ENCODE measurements at regions not wholly inside any gene's neighbourhood (a gene's known extent, or its start where the extent isn't known, plus 50 kb on each side); places are given as distances from the start of the nearest gene placed in this dataset.

GRCh38 chr1:70916034-70916427, 131.6 kb downstream of the PTGER3 start:
- Histone ChIP-seq H3K4me2 (no peak overlapping the region), H3K4me1 (replicated peaks; ENCODE audit: insufficient read depth) (no peaks in the 10 kb centered on the region), H3K27me3 (ENCODE audit: insufficient read depth, low read depth) (no peaks in the 10 kb centered on the region), H3K4me3 (no peak overlapping the region), H3K9me2 (ENCODE audit: insufficient read depth) (no peaks in the 10 kb centered on the region), H3K36me3 (ENCODE audit: low read depth) (no peaks in the 10 kb centered on the region), H4K20me1 (ENCODE audit: insufficient read depth) (no peaks in the 10 kb centered on the region), H3K9me3 (ENCODE audit: insufficient read depth, low read depth) (no peaks in the 10 kb centered on the region), H3K79me2 (ENCODE audit: low read depth) (no peaks in the 10 kb centered on the region), H2AFZ (no peak overlapping the region), H3F3A (ENCODE audit: insufficient read depth, low read depth) (no peaks in the 10 kb centered on the region), H3K27ac (no peak overlapping the region)
- no peak for DNase-seq
- POLR2A ChIA-PET (ENCODE audit: unreplicated experiment), result no interaction called here
- no TSS peak for BruUV-seq (replicated peaks)
- CTCF ChIA-PET, result no interaction called here
- intact Hi-C loops (cut with micrococcal nuclease; ENCODE audit: unreplicated experiment), result no loop called here
- TF ChIP-seq CTCF (conservative IDR thresholded peaks at IDR 0.05), result no peak
- TF ChIP-seq EZH2 (IDR thresholded peaks at IDR 0.05; ENCODE audit: low read depth), result no peak

- CTCF ChIA-PET, result no interaction called here
These were observed 127.8 kb downstream of the PTGER3 start for GRCh38 chr1:70919706-70920323.

More at GRCh38 chr1:70919706-70920323, 127.8 kb downstream of the PTGER3 start:
- POLR2A ChIA-PET (ENCODE audit: unreplicated experiment), result interaction anchor here (0.7 kb wide), 1 partner anchor 625 kb away, joined by 6 read pairs; no protein-coding TSS in a partner anchor
- TF ChIP-seq EZH2 (IDR thresholded peaks at IDR 0.05; ENCODE audit: low read depth) (no peak), CTCF (conservative IDR thresholded peaks at IDR 0.05) (no peak)
- no TSS peak for BruUV-seq (replicated peaks)
- Histone ChIP-seq H3K4me1 (replicated peaks; ENCODE audit: insufficient read depth) (no peaks in the 10 kb centered on the region), H3K27me3 (ENCODE audit: insufficient read depth, low read depth) (no peaks in the 10 kb centered on the region), H3K27ac (no peak overlapping the region), H3K36me3 (ENCODE audit: low read depth) (no peaks in the 10 kb centered on the region), H3K4me2 (no peak overlapping the region), H3K79me2 (ENCODE audit: low read depth) (no peaks in the 10 kb centered on the region), H3F3A (ENCODE audit: insufficient read depth, low read depth) (no peaks in the 10 kb centered on the region), H3K9me2 (ENCODE audit: insufficient read depth) (no peaks in the 10 kb centered on the region; the same call in 1 of the 2 replicates), H3K9me3 (ENCODE audit: insufficient read depth, low read depth) (peaks cover 10% of the 10 kb centered on the region), H4K20me1 (ENCODE audit: insufficient read depth) (no peaks in the 10 kb centered on the region), H2AFZ (no peak overlapping the region), H3K4me3 (no peak overlapping the region)
- DNase-seq, result no peak
- intact Hi-C loops (cut with micrococcal nuclease; ENCODE audit: unreplicated experiment), result no loop called here

Data from PC-9 (cell line).